Esophagus squamous epithelium (tissue), 4 donors: ENCODE measurements at regions not wholly inside any gene's neighbourhood (a gene's known extent, or its start where the extent isn't known, plus 50 kb on each side); places are given as distances from the start of the nearest gene placed in this dataset.

Source experiments
- CTCF ChIP-seq, 6 experiments: fragments of 450-650 bp in 4 of 6; fragments of 200-600 bp in 2 of 6; sonication (generic) in 2 of 6; IDR thresholded peaks; one replicate each; pipeline ENCODE4 v1.5.1; 2016 to 2019; ENCODE audit warnings: antibody characterized with exemption in 6 of 6, mild to moderate bottlenecking in 4 of 6, moderate library complexity in 4 of 6
- POLR2A ChIP-seq, 4 donors: fragments of 450-650 bp; IDR thresholded peaks; one replicate each; pipeline ENCODE4 v1.6.1; 2017; ENCODE audit warnings: antibody characterized with exemption in 4 of 4, mild to moderate bottlenecking in 4 of 4, moderate library complexity in 3 of 4

GRCh38 chr3:187921391-187922074 lies 176.3 kb upstream of the BCL6 start:
- no peak for TF ChIP-seq CTCF (IDR thresholded peaks at IDR 0.05)
- no peak for TF ChIP-seq POLR2A (IDR thresholded peaks at IDR 0.05)
